Sigmoid colon (tissue), 6 donors: ENCODE measurements at regions not wholly inside any gene's neighbourhood (a gene's known extent, or its start where the extent isn't known, plus 50 kb on each side); places are given as distances from the start of the nearest gene placed in this dataset.
"Not testable (repeated sequence)": the region's sequence is repeated elsewhere in the genome, so short reads cannot be mapped to it uniquely, and the experiment has no call there.

Experiments
- DNase-seq: peaks from one replicate; pipeline ENCODE4 v3.0.0-alpha.2; 2019
- H3K27ac ChIP-seq, 4 donors: fragments of 200-600 bp; sonication (generic); one replicate each; pipeline ENCODE4 v1.5.1; 2016 to 2019; ENCODE audit warnings: mild to moderate bottlenecking in 1 of 4
- H3K27me3 ChIP-seq, 3 donors: fragments of 200-600 bp; sonication (generic); one replicate each; pipeline ENCODE4 v1.5.1; 2019; ENCODE audit warnings: mild to moderate bottlenecking in 1 of 3
- H3K36me3 ChIP-seq, 4 donors: fragments of 200-600 bp; sonication (generic); one replicate each; pipeline ENCODE4 v1.5.1; 2016 to 2019
- H3K4me1 ChIP-seq, 4 donors: fragments of 200-600 bp; sonication (generic); one replicate each; pipeline ENCODE4 v1.5.1; 2017 to 2019
- H3K4me3 ChIP-seq, 4 donors: fragments of 200-600 bp; sonication (generic); one replicate each; pipeline ENCODE4 v1.5.1; 2017 to 2019; ENCODE audit warnings: mild to moderate bottlenecking in 2 of 4, moderate library complexity in 1 of 4
- H3K9me3 ChIP-seq, 4 donors: fragments of 200-600 bp in 3 of 4; sonication (generic) in 3 of 4; one replicate each; pipeline versions ENCODE4 v1.5.1 to v1.6.1; 2013 to 2019
- CTCF ChIP-seq, 4 experiments: fragments of 450-650 bp in 3 of 4; fragments of 200-600 bp in 1 of 4; IDR thresholded peaks; one replicate each; pipeline ENCODE4 v1.5.1; 2016 to 2019; ENCODE audit warnings: antibody characterized with exemption in 4 of 4, mild to moderate bottlenecking in 3 of 4, moderate library complexity in 2 of 4
- EP300 ChIP-seq, 4 donors: sonication (generic); formaldehyde crosslinking; IDR thresholded peaks; one replicate each; pipeline ENCODE4 v1.6.1; 2017; ENCODE audit warnings: antibody characterized with exemption in 4 of 4
- POLR2A ChIP-seq, 2 donors: fragments of 450-650 bp; IDR thresholded peaks; one replicate each; pipeline ENCODE4 v1.6.1; 2016; ENCODE audit warnings: antibody characterized with exemption in 2 of 2, mild to moderate bottlenecking in 2 of 2, moderate library complexity in 2 of 2
- POLR2AphosphoS5 ChIP-seq, 4 donors: sonication (generic); formaldehyde crosslinking; IDR thresholded peaks; one replicate each; pipeline ENCODE4 v1.6.1; 2017; ENCODE audit warnings: antibody characterized with exemption in 4 of 4
- WGBS, 2 donors: extraction: QIAGEN DNeasy Blood & Tissue Kit; methylation state at CpG; one replicate each; pipeline ENCODE4 v1.1.7; 2013; 5-methylcytosine and 5-hydroxymethylcytosine counted together
- intact Hi-C: fragments of 100-400 bp; cut with DNase I; formaldehyde crosslinking; loops from one replicate; pipeline ENCODE4 v1.15.1; 2023
- donor health status: healthy with polysubstance abuse.
- donor health status: healthy.

- Histone ChIP-seq H3K9me3 (peaks cover 0 to 2% (median 0%) of the 10 kb centered on the region in 4 donors), H3K27ac (no peak overlapping the region), H3K4me1 (no peaks in the 10 kb centered on the region), H3K4me3 (no peak overlapping the region), H3K27me3 (no peaks in the 10 kb centered on the region), H3K36me3 (no peaks in the 10 kb centered on the region)
- TF ChIP-seq POLR2A (IDR thresholded peaks at IDR 0.05) (no peak), POLR2AphosphoS5 (IDR thresholded peaks at IDR 0.05) (no peak)
- no peak for DNase-seq
- intact Hi-C loops = no loop called here
- 28 to 29% methylated on average over 2 of the region's 2 CpGs for WGBS, 2 donors
Observed at GRCh38 chr1:94351481-94351880, 66.7 kb upstream of the ABCD3 start.

- no peak for DNase-seq
- H3K9me3 ChIP-seq = peaks cover 0 to 2% (median 0%) of the 10 kb centered on the region in 4 donors
- 50 to 78% methylated on average over 1 of the region's 1 CpG for WGBS, 2 donors
- H3K4me1 ChIP-seq = no peaks in the 10 kb centered on the region
- H3K27me3 ChIP-seq = no peaks in the 10 kb centered on the region
- no peak for TF ChIP-seq POLR2AphosphoS5 (IDR thresholded peaks at IDR 0.05)
- no peak for TF ChIP-seq EP300 (IDR thresholded peaks at IDR 0.05)
- no peak for TF ChIP-seq POLR2A (IDR thresholded peaks at IDR 0.05)
- TF ChIP-seq CTCF (IDR thresholded peaks at IDR 0.05) = no peak
- H3K36me3 ChIP-seq = no peaks in the 10 kb centered on the region
- intact Hi-C loops = no loop called here
- no peak overlapping the region for H3K27ac ChIP-seq
- no peak overlapping the region for H3K4me3 ChIP-seq
Observed at GRCh38 chr1:94350350-94350924, 67.8 kb upstream of the ABCD3 start.

GRCh38 chr1:94349853-94350252, 68.3 kb upstream of the ABCD3 start:
- Histone ChIP-seq H3K27me3 (no peaks in the 10 kb centered on the region), H3K9me3 (peaks cover 0 to 2% (median 0%) of the 10 kb centered on the region in 4 donors), H3K36me3 (no peaks in the 10 kb centered on the region), H3K27ac (no peak overlapping the region), H3K4me1 (no peaks in the 10 kb centered on the region), H3K4me3 (no peak overlapping the region)
- no peak for TF ChIP-seq POLR2A (IDR thresholded peaks at IDR 0.05)
- no peak for TF ChIP-seq POLR2AphosphoS5 (IDR thresholded peaks at IDR 0.05)
- no peak for TF ChIP-seq CTCF (IDR thresholded peaks at IDR 0.05)
- no peak for TF ChIP-seq EP300 (IDR thresholded peaks at IDR 0.05)
- 48 to 72% methylated on average over 2 of the region's 2 CpGs for WGBS, 2 donors
- intact Hi-C loops = no loop called here
- DNase-seq = no peak

- H3K9me3 ChIP-seq, H3K36me3 ChIP-seq, H3K4me1 ChIP-seq, H3K4me3 ChIP-seq, DNase-seq, H3K27me3 ChIP-seq, intact Hi-C loops, H3K27ac ChIP-seq: not testable (repeated sequence)
- WGBS, 2 donors = 88 to 93% methylated on average over 2 of the region's 2 CpGs
Observed at GRCh38 chr1:94348386-94348785, 69.8 kb upstream of the ABCD3 start.

GRCh38 chr1:94345148-94345721, 73.0 kb upstream of the ABCD3 start:
- H3K4me3 ChIP-seq = no peak overlapping the region
- no peak for DNase-seq
- no peaks in the 10 kb centered on the region for H3K36me3 ChIP-seq
- H3K4me1 ChIP-seq = no peaks in the 10 kb centered on the region
- TF ChIP-seq EP300 (IDR thresholded peaks at IDR 0.05) = no peak
- TF ChIP-seq POLR2A (IDR thresholded peaks at IDR 0.05) = no peak
- no peak for TF ChIP-seq CTCF (IDR thresholded peaks at IDR 0.05)
- TF ChIP-seq POLR2AphosphoS5 (IDR thresholded peaks at IDR 0.05) = no peak
- peaks cover 0 to 2% (median 0%) of the 10 kb centered on the region in 4 donors for H3K9me3 ChIP-seq
- 80 to 86% methylated on average over 4 of the region's 4 CpGs for WGBS, 2 donors
- intact Hi-C loops = no loop called here
- no peak overlapping the region for H3K27ac ChIP-seq
- no peaks in the 10 kb centered on the region for H3K27me3 ChIP-seq

- intact Hi-C loops = no loop called here
- Histone ChIP-seq H3K9me3 (no peaks in the 10 kb centered on the region), H3K36me3 (no peaks in the 10 kb centered on the region), H3K27ac (no peak overlapping the region), H3K4me3 (no peak overlapping the region), H3K4me1 (no peaks in the 10 kb centered on the region), H3K27me3 (no peaks in the 10 kb centered on the region)
- WGBS, 2 donors = 63 to 73% methylated on average over 3 of the region's 3 CpGs
- TF ChIP-seq EP300 (IDR thresholded peaks at IDR 0.05) (no peak), POLR2AphosphoS5 (IDR thresholded peaks at IDR 0.05) (no peak), POLR2A (IDR thresholded peaks at IDR 0.05) (no peak), CTCF (IDR thresholded peaks at IDR 0.05) (no peak)
- no peak for DNase-seq
Observed at GRCh38 chr1:94342416-94342815, 75.8 kb upstream of the ABCD3 start.
